IPS-18a (cell line): ENCODE measurements at regions not wholly inside any gene's neighbourhood (a gene's known extent, or its start where the extent isn't known, plus 50 kb on each side); places are given as distances from the start of the nearest gene placed in this dataset.

Experiments used
- H3K27ac ChIP-seq: one replicate; pipeline ENCODE4 v1.5.1; 2013; ENCODE audit warnings: low read length
- H3K27me3 ChIP-seq: one replicate; pipeline ENCODE4 v1.6.1; 2013; ENCODE audit warnings: mild to moderate bottlenecking, low read length; ENCODE audit not compliant: control insufficient read depth, insufficient read depth
- H3K36me3 ChIP-seq: one replicate; pipeline ENCODE4 v1.6.1; 2013; ENCODE audit warnings: low read depth, low read length; ENCODE audit not compliant: control insufficient read depth
- H3K4me1 ChIP-seq: one replicate; pipeline ENCODE4 v1.6.1; 2013; ENCODE audit warnings: low read depth, low read length; ENCODE audit not compliant: control insufficient read depth
- H3K4me3 ChIP-seq: one replicate; pipeline ENCODE4 v1.5.1; 2013; ENCODE audit warnings: low read length
- H3K9ac ChIP-seq: one replicate; pipeline ENCODE4 v1.6.1; 2013; ENCODE audit warnings: mild to moderate bottlenecking, low read length, moderate library complexity
- H3K9me3 ChIP-seq: one replicate; pipeline ENCODE4 v1.6.1; 2013; ENCODE audit warnings: low read depth, low read length; ENCODE audit not compliant: control insufficient read depth

DNA sequence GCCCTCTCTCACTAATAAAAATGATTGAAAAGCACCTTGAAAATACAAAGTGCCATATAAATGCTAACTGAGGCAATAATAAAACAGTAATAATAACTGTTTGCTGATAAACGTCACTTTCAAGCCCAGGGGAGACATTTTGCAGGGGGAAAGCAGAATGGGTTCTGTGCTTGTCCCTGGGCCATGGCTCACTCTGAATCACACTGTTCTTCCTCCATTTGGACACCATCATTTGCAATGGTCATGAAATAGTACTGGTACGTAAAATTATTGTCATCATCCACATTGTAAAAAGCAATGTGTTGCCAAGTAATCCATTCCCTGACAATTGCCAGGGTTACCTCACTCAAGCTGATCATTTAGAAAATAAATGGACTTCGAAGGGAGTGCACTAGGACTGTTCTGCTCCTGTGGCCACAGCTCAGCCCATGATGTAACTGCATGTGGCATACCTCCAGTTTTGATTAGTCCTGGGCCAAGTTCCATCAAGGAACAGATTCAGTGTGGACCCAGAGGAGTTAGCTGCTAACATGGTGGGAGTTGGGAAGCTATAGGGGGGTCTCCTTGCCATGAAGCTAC, 508.8 kb upstream of the CELF4 start:
- no peak overlapping the region for H3K27ac ChIP-seq
- H3K27me3 ChIP-seq = no peaks in the 10 kb centered on the region
- no peaks in the 10 kb centered on the region for H3K9me3 ChIP-seq
- H3K4me1 ChIP-seq = no peaks in the 10 kb centered on the region
- no peak overlapping the region for H3K4me3 ChIP-seq
- no peaks in the 10 kb centered on the region for H3K36me3 ChIP-seq
- no peak overlapping the region for H3K9ac ChIP-seq

DNA sequence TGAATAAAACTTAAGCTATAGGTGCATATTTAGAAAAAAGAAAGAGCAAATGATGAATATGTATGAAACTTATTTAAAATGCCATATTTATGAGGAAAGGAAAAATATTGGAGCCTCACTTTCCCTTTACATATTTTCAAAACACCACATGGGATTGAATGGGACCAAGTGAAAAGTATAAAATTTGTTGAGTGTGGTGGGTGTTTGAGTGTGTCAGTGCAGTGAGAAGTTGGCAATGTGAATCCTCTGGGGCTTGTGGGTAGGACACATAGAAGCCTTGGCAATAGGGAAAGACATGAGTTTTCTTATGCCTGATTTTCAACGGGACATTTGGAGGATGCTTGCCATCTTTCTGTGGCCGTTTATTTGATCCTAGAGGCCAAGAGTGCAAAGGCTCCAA, 502.2 kb upstream of the CELF4 start:
- Histone ChIP-seq H3K9ac (no peak overlapping the region), H3K9me3 (no peaks in the 10 kb centered on the region), H3K4me1 (no peaks in the 10 kb centered on the region), H3K4me3 (no peak overlapping the region), H3K36me3 (no peaks in the 10 kb centered on the region), H3K27ac (no peak overlapping the region), H3K27me3 (no peaks in the 10 kb centered on the region)

DNA sequence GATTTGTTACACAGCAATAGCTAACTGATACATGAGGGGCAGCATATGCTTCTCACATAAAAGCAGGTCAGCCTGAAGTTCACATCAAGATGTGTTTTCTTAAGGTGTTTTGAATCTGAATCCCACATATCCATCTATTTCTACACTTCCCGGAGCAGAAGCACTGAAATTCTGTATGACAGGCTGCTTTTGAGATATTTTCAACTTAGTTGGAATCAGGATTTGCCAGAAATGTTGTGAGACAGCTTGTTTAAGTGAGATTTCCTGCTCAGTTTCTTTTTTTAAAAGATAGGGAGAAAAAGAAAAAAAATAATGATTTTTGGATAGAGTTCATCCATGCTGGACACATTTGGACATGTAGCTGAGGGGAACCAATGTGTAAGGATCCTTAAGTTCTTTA, 501.5 kb upstream of the CELF4 start:
- H3K4me1 ChIP-seq = no peaks in the 10 kb centered on the region
- no peak overlapping the region for H3K9ac ChIP-seq
- H3K4me3 ChIP-seq = no peak overlapping the region
- no peaks in the 10 kb centered on the region for H3K9me3 ChIP-seq
- H3K27ac ChIP-seq = no peak overlapping the region
- no peaks in the 10 kb centered on the region for H3K27me3 ChIP-seq
- H3K36me3 ChIP-seq = no peaks in the 10 kb centered on the region

GRCh38 chr18:38052879-38053590, 487.4 kb upstream of the CELF4 start:
- Histone ChIP-seq H3K9me3 (no peaks in the 10 kb centered on the region), H3K27me3 (no peaks in the 10 kb centered on the region), H3K4me3 (no peak overlapping the region), H3K36me3 (no peaks in the 10 kb centered on the region), H3K27ac (no peak overlapping the region), H3K9ac (no peak overlapping the region), H3K4me1 (no peaks in the 10 kb centered on the region)

DNA sequence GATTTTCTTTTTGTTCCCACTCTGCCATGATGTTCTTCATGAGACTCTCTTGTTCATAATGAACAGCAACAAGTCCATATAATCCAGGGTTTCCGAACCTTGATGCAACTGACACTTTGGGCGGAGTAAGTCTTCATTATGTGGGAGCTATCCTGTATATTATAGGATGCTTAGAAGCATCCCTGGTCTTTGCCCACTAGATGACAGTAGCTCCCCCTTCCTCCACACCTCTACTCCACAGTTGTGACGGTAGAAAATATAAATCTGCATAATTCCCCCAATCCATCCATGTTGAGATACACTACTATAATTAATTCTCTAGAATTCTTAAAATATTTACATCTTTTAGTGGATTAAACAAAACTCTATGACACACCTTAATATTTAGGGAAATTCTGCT, 482.2 kb upstream of the CELF4 start:
- Histone ChIP-seq H3K4me1 (no peaks in the 10 kb centered on the region), H3K9ac (no peak overlapping the region), H3K36me3 (no peaks in the 10 kb centered on the region), H3K4me3 (no peak overlapping the region), H3K9me3 (no peaks in the 10 kb centered on the region), H3K27me3 (no peaks in the 10 kb centered on the region), H3K27ac (no peak overlapping the region)

- H3K27me3 ChIP-seq = no peaks in the 10 kb centered on the region
- H3K27ac ChIP-seq = no peak overlapping the region
- no peaks in the 10 kb centered on the region for H3K9me3 ChIP-seq
- no peaks in the 10 kb centered on the region for H3K4me1 ChIP-seq
- H3K36me3 ChIP-seq = no peaks in the 10 kb centered on the region
- H3K4me3 ChIP-seq = no peak overlapping the region
- H3K9ac ChIP-seq = no peak overlapping the region
These were observed 481.1 kb upstream of the CELF4 start for GRCh38 chr18:38046651-38047050.

- Histone ChIP-seq H3K4me1 (no peaks in the 10 kb centered on the region), H3K27me3 (no peaks in the 10 kb centered on the region), H3K9ac (no peak overlapping the region), H3K27ac (no peak overlapping the region), H3K36me3 (no peaks in the 10 kb centered on the region), H3K9me3 (no peaks in the 10 kb centered on the region), H3K4me3 (no peak overlapping the region)
These were observed 480.2 kb upstream of the CELF4 start for GRCh38 chr18:38045845-38046244.

DNA sequence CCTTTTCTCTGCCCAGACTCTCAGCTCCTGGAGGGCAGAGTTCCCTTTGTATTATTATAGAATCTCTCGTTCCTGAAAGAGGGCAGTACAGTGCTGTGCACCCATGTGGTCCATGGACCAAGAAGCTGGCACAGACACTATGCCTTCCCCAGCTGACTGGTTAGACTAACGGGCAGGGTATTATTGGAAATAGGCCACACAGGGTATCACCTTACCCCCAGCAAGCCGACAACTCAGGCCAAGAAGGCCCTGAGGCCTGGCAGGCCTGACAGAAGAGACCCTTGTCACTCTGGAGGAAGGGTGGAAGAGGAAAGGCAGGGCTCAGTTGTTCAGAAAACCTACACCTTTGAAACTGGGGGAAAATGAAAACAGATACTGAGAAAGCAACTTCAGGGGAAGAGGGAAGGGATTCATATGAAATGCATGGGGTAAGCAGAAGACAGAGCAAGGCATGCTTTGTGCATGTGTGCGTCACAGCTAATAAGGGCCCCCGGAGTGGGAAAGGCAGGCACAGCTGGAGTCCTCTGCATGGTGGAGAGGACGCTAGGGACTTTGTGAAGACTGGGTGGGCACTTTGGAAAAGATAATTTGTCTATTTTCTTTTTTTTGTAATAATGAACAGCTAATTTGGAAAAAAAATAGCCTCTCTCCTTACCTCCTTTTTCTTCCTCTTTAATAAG, 476.8 kb upstream of the CELF4 start:
- no peak overlapping the region for H3K4me3 ChIP-seq
- no peaks in the 10 kb centered on the region for H3K9me3 ChIP-seq
- no peaks in the 10 kb centered on the region for H3K4me1 ChIP-seq
- H3K27me3 ChIP-seq = no peaks in the 10 kb centered on the region
- no peak overlapping the region for H3K9ac ChIP-seq
- no peaks in the 10 kb centered on the region for H3K36me3 ChIP-seq
- H3K27ac ChIP-seq = no peak overlapping the region

DNA sequence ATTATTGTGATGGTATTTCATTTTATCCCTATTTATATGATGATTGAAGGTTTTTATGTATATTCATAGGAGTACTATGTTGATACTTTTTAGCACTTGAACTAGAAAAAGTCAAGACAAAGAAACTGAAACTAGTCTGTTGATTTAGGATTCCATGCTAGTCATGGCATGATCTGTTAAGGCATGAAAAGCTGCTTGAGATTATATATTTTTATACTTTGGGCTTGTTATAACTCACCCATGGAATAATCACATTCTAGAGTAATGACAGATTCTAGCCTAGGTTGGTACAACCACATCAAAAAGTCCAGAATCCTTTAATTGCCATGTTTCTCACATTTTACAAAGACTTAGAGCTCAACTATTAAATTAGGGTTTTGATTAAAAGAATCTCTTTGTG, 472.6 kb upstream of the CELF4 start:
- no peaks in the 10 kb centered on the region for H3K4me1 ChIP-seq
- H3K9ac ChIP-seq = no peak overlapping the region
- H3K27ac ChIP-seq = no peak overlapping the region
- H3K27me3 ChIP-seq = no peaks in the 10 kb centered on the region
- no peaks in the 10 kb centered on the region for H3K9me3 ChIP-seq
- H3K4me3 ChIP-seq = no peak overlapping the region
- no peaks in the 10 kb centered on the region for H3K36me3 ChIP-seq

DNA sequence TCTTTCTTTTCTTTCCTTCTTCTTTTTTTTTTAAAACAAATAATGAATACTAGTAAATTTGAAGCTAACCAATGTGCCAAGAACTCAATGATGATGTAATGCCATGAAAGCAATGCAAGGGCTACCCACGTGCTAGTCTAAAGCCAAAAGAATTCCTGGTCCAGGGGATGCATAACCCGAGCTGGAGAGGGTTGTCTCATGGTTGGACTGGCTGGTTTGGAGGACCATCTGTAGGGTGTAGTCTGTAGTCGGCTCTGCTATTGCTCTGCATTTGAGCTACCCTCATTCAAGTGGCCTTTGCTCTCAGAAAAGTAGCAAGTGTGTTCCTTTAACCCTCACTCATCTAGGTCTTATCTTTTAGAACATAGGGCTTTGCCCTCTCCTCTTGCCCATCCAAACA, 469.6 kb upstream of the CELF4 start:
- Histone ChIP-seq H3K9me3 (no peaks in the 10 kb centered on the region), H3K36me3 (no peaks in the 10 kb centered on the region), H3K4me1 (no peaks in the 10 kb centered on the region), H3K4me3 (no peak overlapping the region), H3K27me3 (no peaks in the 10 kb centered on the region), H3K27ac (no peak overlapping the region), H3K9ac (no peak overlapping the region)

DNA sequence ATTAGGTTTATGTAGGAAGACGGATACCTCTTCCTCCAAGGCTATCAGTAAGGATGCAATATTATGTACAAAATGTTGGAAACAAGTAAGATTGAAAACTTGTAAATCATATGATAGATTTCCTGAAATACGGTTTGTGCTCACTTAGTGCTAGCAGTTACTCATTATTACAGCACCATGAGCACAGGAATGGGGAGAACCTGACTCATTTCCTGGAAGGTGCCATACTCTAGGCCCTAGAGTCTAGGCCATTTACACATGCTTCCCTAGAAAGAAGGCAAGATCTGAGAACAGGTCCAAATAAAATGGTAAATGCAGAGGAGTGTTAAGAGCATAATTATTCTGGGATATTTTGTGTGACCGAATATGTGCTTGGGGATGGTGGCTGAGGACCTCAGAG, 467.7 kb upstream of the CELF4 start:
- H3K4me1 ChIP-seq = no peaks in the 10 kb centered on the region
- H3K36me3 ChIP-seq = no peaks in the 10 kb centered on the region
- no peak overlapping the region for H3K4me3 ChIP-seq
- no peaks in the 10 kb centered on the region for H3K27me3 ChIP-seq
- H3K9ac ChIP-seq = no peak overlapping the region
- H3K9me3 ChIP-seq = no peaks in the 10 kb centered on the region
- H3K27ac ChIP-seq = no peak overlapping the region

- no peaks in the 10 kb centered on the region for H3K4me1 ChIP-seq
- H3K36me3 ChIP-seq = no peaks in the 10 kb centered on the region
- H3K27ac ChIP-seq = no peak overlapping the region
- no peaks in the 10 kb centered on the region for H3K9me3 ChIP-seq
- no peaks in the 10 kb centered on the region for H3K27me3 ChIP-seq
- no peak overlapping the region for H3K4me3 ChIP-seq
- no peak overlapping the region for H3K9ac ChIP-seq
These were observed 466.9 kb upstream of the CELF4 start for GRCh38 chr18:38032516-38032915.
